IPS DF 4.7 (cell line): ENCODE measurements at regions not wholly inside any gene's neighbourhood (a gene's known extent, or its start where the extent isn't known, plus 50 kb on each side); places are given as distances from the start of the nearest gene placed in this dataset.

ENCODE experiments used
- DNase-seq: peaks from one replicate; pipeline ENCODE4 v3.0.0-alpha.2; 2013; ENCODE audit warnings: low spot score; ENCODE audit errors: extremely low read depth

DNA sequence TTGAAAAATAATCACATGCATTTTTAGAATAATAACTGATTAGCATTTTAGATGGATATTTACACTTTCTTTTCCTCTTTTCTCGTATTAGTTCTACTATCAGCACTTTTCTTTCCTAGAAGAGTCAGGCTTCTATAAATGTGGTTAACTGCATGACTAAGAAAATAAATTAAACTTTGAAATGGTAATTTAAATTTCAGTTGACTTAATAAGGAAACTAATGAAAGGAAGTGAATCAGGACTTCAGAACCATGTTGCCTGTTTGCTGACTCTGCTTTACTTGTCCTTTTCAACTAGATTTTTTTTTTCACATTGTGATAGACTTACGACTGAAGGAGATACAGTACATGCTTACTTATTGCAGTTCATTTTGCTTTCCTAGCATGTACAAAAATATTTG is 1258.2 kb upstream of the EYS start:
- DNase-seq = no peak

- DNase-seq = no peak
Observed at GRCh38 chr6:66964216-66964615, 1257.2 kb upstream of the EYS start.

GRCh38 chr6:66962082-66962481 is 1255.1 kb upstream of the EYS start:
- no peak for DNase-seq

- no peak for DNase-seq
Observed at GRCh38 chr6:66961191-66961590, 1254.2 kb upstream of the EYS start.

DNA sequence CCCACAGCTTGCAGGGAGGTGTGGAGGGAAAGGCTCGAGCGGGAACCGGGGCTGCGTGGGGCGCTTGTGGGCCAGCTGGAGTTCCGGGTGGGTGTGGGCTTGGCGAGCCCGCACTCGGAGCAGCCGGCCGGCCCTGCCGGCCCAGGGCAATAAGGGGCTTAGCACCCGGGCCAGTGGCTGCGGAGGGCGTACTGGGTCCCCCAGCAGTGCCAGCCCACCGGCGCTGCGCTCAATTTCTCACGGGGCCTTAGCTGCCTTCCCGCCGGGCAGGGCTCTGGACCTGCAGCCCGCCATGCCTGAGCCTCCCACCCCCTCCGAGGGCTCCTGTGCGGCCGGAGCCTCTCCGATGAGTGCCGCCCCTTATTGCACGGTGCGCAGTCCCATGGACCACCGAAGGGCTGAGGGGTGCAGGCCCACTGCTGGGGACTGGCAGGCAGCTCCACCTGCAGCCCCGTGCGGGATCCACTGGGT is 1242.2 kb upstream of the EYS start:
- DNase-seq = no peak

GRCh38 chr6:66948106-66948505 is 1241.1 kb upstream of the EYS start:
- DNase-seq = no peak

DNA sequence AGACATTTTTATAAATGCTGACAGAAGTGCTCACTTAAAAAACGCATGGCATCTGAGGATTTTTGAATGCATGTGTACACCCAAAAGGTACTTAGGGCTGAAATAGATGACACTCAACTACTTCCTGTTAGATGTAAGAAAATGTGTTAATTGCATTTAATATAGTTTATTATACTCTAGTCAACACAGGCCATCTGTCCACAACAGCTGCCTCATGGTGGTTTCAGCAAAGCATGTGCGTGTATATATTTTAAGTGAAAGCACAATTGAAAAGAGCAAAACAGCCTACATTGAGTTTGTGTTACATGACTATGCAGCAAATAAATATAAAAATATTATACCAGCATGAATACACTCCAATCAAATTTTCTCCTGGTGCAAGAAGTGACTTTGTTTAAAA is 1233.0 kb upstream of the EYS start:
- no peak for DNase-seq

GRCh38 chr6:66937180-66937579 is 1230.2 kb upstream of the EYS start:
- no peak for DNase-seq

DNA sequence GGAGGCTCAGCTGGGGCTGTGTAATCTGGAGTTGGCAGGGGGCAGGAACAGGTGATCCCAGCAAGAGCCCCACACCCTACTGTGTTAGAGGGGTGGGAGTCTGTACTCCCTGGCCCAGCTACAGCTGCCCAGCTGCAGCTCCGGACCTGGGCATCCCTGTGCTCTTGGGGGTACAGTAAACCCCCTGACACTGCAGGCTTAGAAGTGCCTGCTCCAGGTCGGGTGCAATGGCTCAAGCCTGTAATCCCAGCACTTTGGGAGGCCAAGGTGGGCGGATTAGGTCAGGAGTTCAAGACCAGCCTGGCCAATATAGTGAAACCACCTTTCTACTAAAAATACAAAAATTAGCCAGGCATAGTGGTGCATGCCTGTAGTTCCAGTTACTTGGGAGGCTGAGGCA is 1228.6 kb upstream of the EYS start:
- no peak for DNase-seq

DNA sequence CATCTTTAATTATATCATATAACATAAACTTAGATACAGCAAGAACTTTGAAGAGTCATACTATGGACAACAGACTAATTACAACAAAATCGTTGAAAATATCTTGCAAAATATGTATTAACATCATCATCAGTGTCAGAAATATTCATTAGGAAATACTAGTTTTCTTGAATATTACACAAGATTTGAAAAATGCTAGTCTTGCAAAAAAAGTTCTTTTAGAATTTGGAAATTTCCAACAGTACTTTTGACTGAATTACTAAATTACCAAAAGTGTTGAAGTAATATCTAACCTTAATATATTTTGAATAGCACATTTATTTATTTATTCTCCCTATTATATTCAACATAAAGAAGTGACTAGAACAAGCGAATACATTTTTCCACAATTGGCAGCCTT is 1224.8 kb upstream of the EYS start:
- DNase-seq = no peak

- DNase-seq = no peak
Observed at GRCh38 chr6:66930559-66931290, 1223.7 kb upstream of the EYS start.

GRCh38 chr6:66926060-66926459 is 1219.0 kb upstream of the EYS start:
- no peak for DNase-seq

DNA sequence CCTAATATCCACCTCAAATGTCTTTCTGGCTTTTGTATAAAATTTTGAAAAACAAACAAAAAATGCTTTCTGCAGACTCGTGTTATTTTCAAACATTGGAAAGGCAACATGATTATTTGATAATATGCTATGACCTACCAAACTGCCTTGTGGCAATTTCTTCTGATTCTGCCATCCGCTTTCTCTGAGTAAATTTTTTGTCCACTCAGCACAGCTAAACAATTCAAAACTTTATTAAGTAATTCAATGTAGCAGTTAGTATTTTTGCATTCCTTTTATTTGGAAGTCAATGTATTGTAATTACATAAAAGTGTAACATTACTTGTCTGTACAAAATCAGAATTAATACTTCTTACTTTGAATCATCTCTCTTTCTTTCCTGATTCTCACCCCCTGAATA is 1206.6 kb upstream of the EYS start:
- no peak for DNase-seq

DNA sequence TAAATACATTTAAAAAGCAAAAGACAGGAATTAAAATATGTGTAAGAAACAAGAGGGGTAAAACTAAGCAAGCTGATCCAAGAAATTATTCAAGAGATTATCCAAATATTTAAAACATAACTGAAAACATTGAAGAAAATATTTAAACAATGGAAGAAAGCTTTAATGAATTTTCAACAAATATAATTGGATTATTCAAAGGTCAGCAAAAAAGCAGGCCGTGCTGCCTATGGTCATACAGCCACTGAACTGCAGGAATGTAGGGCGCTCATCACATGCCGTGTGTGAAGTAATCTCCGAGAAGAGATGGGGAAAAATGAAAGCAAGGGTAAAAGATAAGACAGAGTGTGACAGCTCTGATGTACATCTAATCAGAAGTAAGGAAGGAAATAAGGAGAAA is 1195.4 kb upstream of the EYS start:
- DNase-seq = no peak

- DNase-seq = no peak
Observed at GRCh38 chr6:66900133-66901083, 1193.4 kb upstream of the EYS start.

- no peak for DNase-seq
Observed at GRCh38 chr6:66897576-66897975, 1190.5 kb upstream of the EYS start.

DNA sequence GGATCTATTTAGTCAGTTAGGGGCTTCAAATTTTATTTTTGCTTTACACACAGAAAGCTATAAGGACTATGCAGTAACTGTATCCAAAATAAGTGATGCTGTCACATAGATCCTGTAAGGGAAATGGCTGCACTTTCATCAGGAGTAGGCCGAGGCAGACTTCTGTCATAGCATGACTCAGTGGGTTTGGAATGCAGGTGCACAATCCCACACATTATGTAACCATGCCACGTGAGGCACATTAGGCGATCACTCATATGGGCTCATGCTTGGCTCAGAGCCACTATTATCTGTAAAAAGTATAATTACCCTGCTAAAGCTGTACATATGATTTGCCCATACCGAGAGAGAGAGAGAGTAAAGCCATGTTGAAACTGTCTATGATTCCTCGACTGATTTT is 1189.4 kb upstream of the EYS start:
- no peak for DNase-seq

- no peak for DNase-seq
Observed at GRCh38 chr6:66883453-66883852, 1176.4 kb upstream of the EYS start.

DNA sequence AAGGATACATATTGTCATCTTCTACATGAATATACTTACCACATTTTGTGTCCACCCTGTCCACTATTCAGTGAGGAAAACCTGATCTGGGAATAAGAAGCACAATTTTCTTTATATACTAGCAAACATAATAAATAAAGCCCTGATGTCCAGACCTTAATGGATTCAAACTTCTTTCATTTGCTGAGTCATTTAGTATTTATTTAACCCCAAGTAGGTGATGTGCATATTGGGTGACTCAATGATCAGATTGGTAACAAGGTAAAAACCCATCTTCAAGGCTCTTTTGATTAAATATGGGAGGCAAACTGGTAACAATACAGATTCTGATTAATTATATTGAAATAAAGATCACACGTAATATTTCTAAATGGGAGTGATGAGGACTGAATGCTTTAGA is 1159.8 kb upstream of the EYS start:
- DNase-seq = no peak

DNA sequence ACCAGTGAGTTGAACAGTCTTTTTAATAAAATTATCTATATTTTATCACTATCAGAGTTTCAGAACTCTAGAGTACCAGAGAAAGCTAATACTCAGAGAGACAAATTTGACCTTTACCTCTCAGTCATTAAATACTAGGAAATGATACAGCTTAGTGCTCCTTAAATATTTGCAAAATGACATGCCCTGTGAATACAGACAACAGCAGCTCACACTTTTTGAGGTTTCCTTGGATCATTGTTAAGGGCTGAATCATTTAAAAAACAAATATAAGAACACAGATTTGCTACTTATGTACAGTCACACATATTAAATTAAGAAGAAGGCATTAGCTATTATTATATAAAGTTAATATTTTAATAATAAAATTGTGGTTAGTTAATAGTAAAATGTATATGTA is 1158.7 kb upstream of the EYS start:
- DNase-seq = no peak

DNA sequence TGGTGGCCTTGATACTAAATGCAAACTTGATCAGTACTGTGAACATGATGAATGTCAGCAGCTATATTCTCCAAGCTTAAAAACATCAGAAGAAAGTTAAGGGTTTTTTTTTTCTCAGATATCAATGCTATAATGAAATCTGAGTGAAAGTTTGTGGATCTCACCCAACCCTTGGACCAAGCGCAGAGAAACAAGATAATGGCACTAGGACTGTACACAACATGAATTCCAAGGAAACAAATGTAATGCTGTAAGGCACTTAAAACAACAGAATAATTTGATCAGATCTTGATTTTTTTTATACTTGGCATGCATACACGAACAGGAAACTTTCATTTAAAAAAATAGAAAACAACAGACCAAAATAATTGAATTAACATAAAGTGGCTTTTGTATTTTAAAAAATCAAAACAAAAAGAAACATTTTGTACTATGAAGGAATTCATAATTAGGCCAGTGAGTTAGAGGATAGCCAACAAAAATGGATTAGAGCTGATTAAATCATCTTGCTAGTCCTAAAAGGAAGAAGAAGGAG is 1154.0 kb upstream of the EYS start:
- no peak for DNase-seq

- no peak for DNase-seq
Observed at GRCh38 chr6:66860328-66860727, 1153.3 kb upstream of the EYS start.
